HepG2 (cell line): ENCODE measurements at regions not wholly inside any gene's neighbourhood (a gene's known extent, or its start where the extent isn't known, plus 50 kb on each side); places are given as distances from the start of the nearest gene placed in this dataset.

ENCODE experiments used
- ATAC-seq: fragments of 200-7000 bp; cut with Tn5 transposase; 3 replicates; pipeline ENCODE4 v1.9.1; 2020; ENCODE audit warnings: mild to moderate bottlenecking, moderate library complexity
- BruUV-seq: library from RNA; stranded (reverse); fragments of 400-500 nt; replicated peaks from 2 replicates; lab custom pipeline; 2021; lab: Mats Ljungman, UMichigan
- CTCF ChIA-PET: fragments of 300-600 bp; formaldehyde crosslinking; extraction: SDS; loops from one replicate; lab custom pipeline; 2021; ENCODE audit warnings: low total read pairs, inconsistent platforms, low intra/inter-chr PET ratio; lab: Yijun Ruan, JAX
- POLR2A ChIA-PET: fragments of 350-600 bp; sonication (Branson Sonifier 250); formaldehyde crosslinking; loops from one replicate; lab custom pipeline; 2020; ENCODE audit warnings: antibody characterized with exemption, inconsistent platforms; lab: Yijun Ruan, JAX
- DNase-seq: peaks from one replicate; pipeline ENCODE4 v3.0.0-alpha.2; 2015; ENCODE audit warnings: low spot score
- FAIRE-seq: peaks from 3 replicates; lab custom pipeline; 2011; peaks lifted over from hg19 to GRCh38; lab: Jason Lieb, UNC
- H2AFZ ChIP-seq: one replicate; pipeline ENCODE4 v1.6.1; 2011; ENCODE audit warnings: low read length, inconsistent platforms
- H3K27ac ChIP-seq: fragments of 300-600 bp; 3 replicates; pipeline ENCODE4 v1.8.0; 2011; ENCODE audit warnings: mixed run types, mild to moderate bottlenecking, mixed read lengths, low read length, inconsistent platforms; ENCODE audit not compliant: insufficient read depth; ENCODE audit errors: extremely low read length
- H3K27me3 ChIP-seq, 2 experiments: fragments of 200-600 bp in 1 of 2; 2 replicates in 1 of 2; 3 replicates in 1 of 2; pipeline versions ENCODE4 v1.6.0 to v1.8.0; 2011; ENCODE audit warnings: low read length in 2 of 2, mild to moderate bottlenecking in 2 of 2, moderate library complexity in 2 of 2, inconsistent platforms in 1 of 2; ENCODE audit not compliant: insufficient read depth in 2 of 2, control insufficient read depth in 1 of 2
- H3K36me3 ChIP-seq, 2 experiments: fragments of 200-600 bp in 1 of 2; replicated peaks in 1 of 2; 2 replicates in 1 of 2; 3 replicates in 1 of 2; pipeline versions ENCODE4 v1.5.1 to v1.8.0; 2011; ENCODE audit warnings: low read length in 2 of 2, inconsistent platforms in 1 of 2; ENCODE audit not compliant: insufficient read depth in 2 of 2, control insufficient read depth in 1 of 2
- H3K4me1 ChIP-seq: 2 replicates; pipeline ENCODE4 v1.5.1; 2012; ENCODE audit warnings: low read length, inconsistent platforms; ENCODE audit not compliant: insufficient read depth
- H3K4me2 ChIP-seq: 2 replicates; pipeline ENCODE4 v1.6.0; 2011; ENCODE audit warnings: low read depth, low read length, inconsistent platforms
- H3K4me3 ChIP-seq, 3 experiments: fragments of 200-600 bp in 1 of 3; sonication (generic), shearing (Covaris generic) in 1 of 3; replicated peaks in 1 of 3; 2 replicates each; pipeline ENCODE4 v1.5.1; 2011 to 2016; ENCODE audit warnings: low read length in 3 of 3, inconsistent platforms in 2 of 3, low read depth in 2 of 3, mild to moderate bottlenecking in 2 of 3, control low read depth in 1 of 3, mixed read lengths in 1 of 3; ENCODE audit not compliant: insufficient read depth in 1 of 3
- H3K79me2 ChIP-seq: one replicate; pipeline ENCODE4 v1.6.1; 2011; ENCODE audit warnings: low read length, inconsistent platforms; ENCODE audit not compliant: insufficient read depth
- H3K9ac ChIP-seq: 2 replicates; pipeline ENCODE4 v1.6.0; 2011; ENCODE audit warnings: mild to moderate bottlenecking, low read depth, low read length, inconsistent platforms; ENCODE audit not compliant: insufficient read depth
- H3K9me3 ChIP-seq: 2 replicates; pipeline ENCODE4 v1.5.1; 2012; ENCODE audit warnings: mild to moderate bottlenecking, low read length
- H4K20me1 ChIP-seq: 2 replicates; pipeline ENCODE4 v1.6.0; 2011; ENCODE audit warnings: inconsistent platforms, mild to moderate bottlenecking, low read length, moderate library complexity; ENCODE audit not compliant: insufficient read depth
- BCL6 ChIP-seq: IDR thresholded peaks from 2 replicates; pipeline ENCODE4 v1.6.1; 2016; ENCODE audit warnings: missing genetic modification reagents, missing compliant biosample characterization
- GTF3A ChIP-seq: sonication (generic); formaldehyde crosslinking; conservative IDR thresholded peaks from 2 replicates; pipeline ENCODE4 v1.4.0; 2020; ENCODE audit warnings: mild to moderate bottlenecking, missing genetic modification reagents
- MYNN ChIP-seq: sonication (generic); formaldehyde crosslinking; IDR thresholded peaks from 2 replicates; pipeline ENCODE4 v1.4.0; 2020; ENCODE audit warnings: mild to moderate bottlenecking, low read depth, missing genetic modification reagents
- PHF20 ChIP-seq: sonication (generic); formaldehyde crosslinking; IDR thresholded peaks from 2 replicates; pipeline ENCODE4 v1.5.0; 2020; ENCODE audit warnings: mild to moderate bottlenecking, missing genetic modification reagents
- TCF12 ChIP-seq, 2 experiments: fragments of 450-650 bp in 1 of 2; sonication (generic) in 1 of 2; formaldehyde crosslinking in 1 of 2; IDR thresholded peaks; 2 replicates each; pipeline versions ENCODE4 v1.6.1 to v1.8.0; 2017 to 2022; ENCODE audit warnings: antibody characterized with exemption in 1 of 2, mild to moderate bottlenecking in 1 of 2, missing genetic modification reagents in 1 of 2, moderate library complexity in 1 of 2
- U2AF2 ChIP-seq: fragments of 200-400 bp; formaldehyde crosslinking; IDR thresholded peaks from 2 replicates; pipeline ENCODE4 v1.6.1; 2017; ENCODE audit warnings: low read depth, mild to moderate bottlenecking, low read length
- ZNF773 ChIP-seq: sonication (generic); formaldehyde crosslinking; IDR thresholded peaks from 2 replicates; pipeline ENCODE4 v1.4.0; 2020; ENCODE audit warnings: missing genetic modification reagents, borderline replicate concordance
- ZNF878 ChIP-seq: sonication (generic); formaldehyde crosslinking; IDR thresholded peaks from 2 replicates; pipeline ENCODE4 v1.8.1; 2023; ENCODE audit warnings: mild to moderate bottlenecking, missing genetic modification reagents, moderate library complexity
- in situ Hi-C: cut with HindIII; loops from 2 replicates; pipeline ENCODE4 v1.10.0; 2017; ENCODE audit warnings: low pct_unique_long_range_greater_than_20kb; ENCODE audit not compliant: extremely low pct_ligation_motif_present
- intact Hi-C: fragments of 100-400 bp; cut with micrococcal nuclease; formaldehyde crosslinking; loops from one replicate; pipeline ENCODE4 v1.10.0; 2022; ENCODE audit not compliant: unreplicated experiment
- TF ChIP-seq, protein P1 (sequence below): IDR thresholded peaks from 2 replicates; pipeline ENCODE4 v1.6.1; 2016; ENCODE audit warnings: mild to moderate bottlenecking

GRCh38 chr1:87872692-87873091 lies 544.0 kb downstream of the LMO4 start (continued):
- TF ChIP-seq U2AF2, result no peak
- TF ChIP-seq MYNN, result no peak
- TF ChIP-seq BCL6, result no peak
- TF ChIP-seq ZNF878 (CRISPR knock-in tag), result no peak
- TF ChIP-seq GTF3A, result no peak
- TF ChIP-seq ZNF773, result no peak
- no peak for TF ChIP-seq TCF12 (IDR thresholded peaks at IDR 0.05)
- no peak for TF ChIP-seq TCF12 (CRISPR knock-in tag; IDR thresholded peaks at IDR 0.05)

GRCh38 chr1:87878873-87879272 lies 550.2 kb downstream of the LMO4 start:
- no peak overlapping the region for H3K4me2 ChIP-seq
- H3K9me3 ChIP-seq, result no peaks in the 10 kb centered on the region
- H3K4me1 ChIP-seq, result no peaks in the 10 kb centered on the region
- DNase-seq, result no peak
- no peak overlapping the region for H3K4me3 ChIP-seq
- no peaks in the 10 kb centered on the region for H3K79me2 ChIP-seq
- FAIRE-seq, result no peak
- TF ChIP-seq PHF20 (CRISPR knock-in tag), result no peak
- TF ChIP-seq, protein P1, sequence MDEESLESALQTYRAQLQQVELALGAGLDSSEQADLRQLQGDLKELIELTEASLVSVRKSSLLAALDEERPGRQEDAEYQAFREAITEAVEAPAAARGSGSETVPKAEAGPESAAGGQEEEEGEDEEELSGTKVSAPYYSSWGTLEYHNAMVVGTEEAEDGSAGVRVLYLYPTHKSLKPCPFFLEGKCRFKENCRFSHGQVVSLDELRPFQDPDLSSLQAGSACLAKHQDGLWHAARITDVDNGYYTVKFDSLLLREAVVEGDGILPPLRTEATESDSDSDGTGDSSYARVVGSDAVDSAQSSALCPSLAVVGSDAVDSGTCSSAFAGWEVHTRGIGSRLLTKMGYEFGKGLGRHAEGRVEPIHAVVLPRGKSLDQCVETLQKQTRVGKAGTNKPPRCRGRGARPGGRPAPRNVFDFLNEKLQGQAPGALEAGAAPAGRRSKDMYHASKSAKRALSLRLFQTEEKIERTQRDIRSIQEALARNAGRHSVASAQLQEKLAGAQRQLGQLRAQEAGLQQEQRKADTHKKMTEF (CRISPR knock-in tag), result no peak
- BruUV-seq, result no TSS peak
- intact Hi-C loops, result no loop called here
- no peaks in the 10 kb centered on the region for H3K27me3 ChIP-seq
- H3K27ac ChIP-seq, result no peak overlapping the region
- no peaks in the 10 kb centered on the region for H3K36me3 ChIP-seq
- in situ Hi-C loops, result no loop called here
- ATAC-seq, result no peak
- H2AFZ ChIP-seq, result no peak overlapping the region
- ChIA-PET POLR2A (no interaction called here), CTCF (no interaction called here)
- no peak overlapping the region for H3K9ac ChIP-seq
- no peaks in the 10 kb centered on the region for H4K20me1 ChIP-seq
